Heart right ventricle (tissue), 16 donors: ENCODE measurements at regions not wholly inside any gene's neighbourhood (a gene's known extent, or its start where the extent isn't known, plus 50 kb on each side); places are given as distances from the start of the nearest gene placed in this dataset.

Experiments
- ATAC-seq, 8 donors: fragments of 200-7000 bp; cut with Tn5 transposase; one replicate each; pipeline ENCODE4 v1.9.1; 2020; ENCODE audit warnings: mild to moderate bottlenecking in 8 of 8, moderate library complexity in 8 of 8, moderate number of reproducible peaks in 1 of 8
- DNase-seq, 2 donors: peaks; one replicate each; pipeline ENCODE4 v3.0.0-alpha.2; 2020
- H3K27ac ChIP-seq, 10 donors: fragments of 200-600 bp; sonication (generic) in 2 of 10; one replicate each; pipeline versions ENCODE4 v1.5.0 to v1.8.0; 2020 to 2022; ENCODE audit warnings: mild to moderate bottlenecking in 3 of 10
- H3K27me3 ChIP-seq, 7 donors: fragments of 200-600 bp; one replicate each; pipeline ENCODE4 v1.8.0; 2021 to 2022; ENCODE audit warnings: mild to moderate bottlenecking in 2 of 7
- H3K36me3 ChIP-seq, 9 donors: fragments of 200-600 bp; sonication (generic) in 1 of 9; one replicate each; pipeline versions ENCODE4 v1.5.0 to v1.8.0; 2020 to 2022; ENCODE audit warnings: mild to moderate bottlenecking in 2 of 9
- H3K4me1 ChIP-seq, 9 donors: fragments of 200-600 bp; sonication (generic) in 1 of 9; one replicate each; pipeline versions ENCODE4 v1.5.0 to v1.8.0; 2020 to 2022; ENCODE audit warnings: mild to moderate bottlenecking in 4 of 9
- H3K4me3 ChIP-seq, 10 donors: fragments of 200-600 bp; sonication (generic) in 2 of 10; one replicate each; pipeline versions ENCODE4 v1.5.0 to v1.8.0; 2020 to 2022; ENCODE audit warnings: mild to moderate bottlenecking in 7 of 10, moderate library complexity in 2 of 10
- H3K9me3 ChIP-seq, 11 donors: fragments of 200-600 bp in 10 of 11; sonication (generic) in 2 of 11; one replicate each; pipeline versions ENCODE4 v1.5.0 to v1.8.0; 2013 to 2022; ENCODE audit warnings: mild to moderate bottlenecking in 2 of 11, control low read depth in 1 of 11, moderate library complexity in 1 of 11
- WGBS, 2 donors: extraction: QIAGEN DNeasy Blood & Tissue Kit; methylation state at CpG; one replicate each; pipeline ENCODE4 v1.1.7; 2013; ENCODE audit warnings: inconsistent platforms in 1 of 2; 5-methylcytosine and 5-hydroxymethylcytosine counted together
- intact Hi-C, 10 donors: fragments of 100-400 bp; cut with DNase I; formaldehyde crosslinking; loops; one replicate each; pipeline versions ENCODE4 v1.11.1 to v1.14.2; 2022
- TF ChIP-seq, protein P1 (sequence below), 9 donors: fragments of 200-600 bp; sonication (generic) in 2 of 9; IDR thresholded peaks; one replicate each; pipeline versions ENCODE4 v1.5.0 to v1.8.0; 2021 to 2022; ENCODE audit warnings: antibody characterized with exemption in 9 of 9, mild to moderate bottlenecking in 5 of 9, moderate library complexity in 1 of 9
- donor health status: Arrhythmogenic right ventricular cardiomyopathy.
- donor health status: ischemic (EF 13 %, LVEDD 7.1; RV severe dilation, severe dysfunction).
- donor health status: healthy with polysubstance abuse.
- donor health status: DM: no; HTN: yes; CAD: no.
- donor health status: DM: no; HTN: no; CAD: no.
- donor health status: ischemic (EF 25% LVEDD 6.9; RV normal size, moderate dysfunction).
- donor health status: ischemic (EF 25% LVEDD 5.7; RV mildly dilated, moderate dysfunction).
- donor health status: healthy.
- donor health status: DM: yes; HTN: yes; CAD: no.
- donor health status: Ischemic cardiomyopathy.
- donor health status: ischemic (EF 35%, LVEDD 5.7; RV mildly dilated, moderate dysfunction).
- donor health status: nonischemic (EF 11% LVEDD 7.7; RV severe dilation, severe dysfunction).
- donor health status: DM: yes; HTN: yes; CAD: no.
- donor health status: PGD.
- donor health status: ischemic (EF 29% LVEDD 5.4; RV normal size, mild dysfunction).
- donor health status: nonischemic (EF 23%, LVEDD 6.1; RV moderate dilation, normal function).

DNA sequence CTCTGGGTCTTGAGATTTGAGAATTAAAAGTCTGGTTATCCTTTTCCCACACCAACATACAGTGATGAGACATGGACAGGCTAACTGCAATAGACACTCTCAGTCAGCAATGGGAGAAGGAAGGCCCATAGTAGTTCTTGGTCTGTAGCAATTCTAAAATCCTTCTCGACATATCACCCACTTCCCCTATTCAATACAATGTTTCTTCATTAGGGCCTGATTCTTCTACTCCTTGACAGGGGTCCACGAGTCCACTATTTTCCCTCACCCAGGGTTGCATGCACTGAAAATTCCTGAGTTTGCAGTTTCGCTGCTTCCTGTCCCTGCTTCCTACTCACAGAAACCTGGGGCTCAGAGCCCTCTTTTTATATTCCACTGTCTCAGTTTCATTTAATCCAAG, 402.8 kb downstream of the MAT2B start:
- intact Hi-C loops, result no loop called here
- WGBS, 2 donors, result 71 to 73% methylated on average over 3 of the region's 3 CpGs
- no peaks in the 10 kb centered on the region for H3K4me1 ChIP-seq
- no peaks in the 10 kb centered on the region for H3K36me3 ChIP-seq
- ATAC-seq (peak in 1 of 8 donors; percentile 29), DNase-seq (no peak)
- H3K9me3 ChIP-seq, result peaks cover 0 to 21% (median 0%) of the 10 kb centered on the region in 11 donors
- H3K27ac ChIP-seq, result no peak overlapping the region
- no peak overlapping the region for H3K4me3 ChIP-seq
- no peaks in the 10 kb centered on the region for H3K27me3 ChIP-seq
- TF ChIP-seq, protein P1, sequence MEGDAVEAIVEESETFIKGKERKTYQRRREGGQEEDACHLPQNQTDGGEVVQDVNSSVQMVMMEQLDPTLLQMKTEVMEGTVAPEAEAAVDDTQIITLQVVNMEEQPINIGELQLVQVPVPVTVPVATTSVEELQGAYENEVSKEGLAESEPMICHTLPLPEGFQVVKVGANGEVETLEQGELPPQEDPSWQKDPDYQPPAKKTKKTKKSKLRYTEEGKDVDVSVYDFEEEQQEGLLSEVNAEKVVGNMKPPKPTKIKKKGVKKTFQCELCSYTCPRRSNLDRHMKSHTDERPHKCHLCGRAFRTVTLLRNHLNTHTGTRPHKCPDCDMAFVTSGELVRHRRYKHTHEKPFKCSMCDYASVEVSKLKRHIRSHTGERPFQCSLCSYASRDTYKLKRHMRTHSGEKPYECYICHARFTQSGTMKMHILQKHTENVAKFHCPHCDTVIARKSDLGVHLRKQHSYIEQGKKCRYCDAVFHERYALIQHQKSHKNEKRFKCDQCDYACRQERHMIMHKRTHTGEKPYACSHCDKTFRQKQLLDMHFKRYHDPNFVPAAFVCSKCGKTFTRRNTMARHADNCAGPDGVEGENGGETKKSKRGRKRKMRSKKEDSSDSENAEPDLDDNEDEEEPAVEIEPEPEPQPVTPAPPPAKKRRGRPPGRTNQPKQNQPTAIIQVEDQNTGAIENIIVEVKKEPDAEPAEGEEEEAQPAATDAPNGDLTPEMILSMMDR (IDR thresholded peaks at IDR 0.05), result no peak

DNA sequence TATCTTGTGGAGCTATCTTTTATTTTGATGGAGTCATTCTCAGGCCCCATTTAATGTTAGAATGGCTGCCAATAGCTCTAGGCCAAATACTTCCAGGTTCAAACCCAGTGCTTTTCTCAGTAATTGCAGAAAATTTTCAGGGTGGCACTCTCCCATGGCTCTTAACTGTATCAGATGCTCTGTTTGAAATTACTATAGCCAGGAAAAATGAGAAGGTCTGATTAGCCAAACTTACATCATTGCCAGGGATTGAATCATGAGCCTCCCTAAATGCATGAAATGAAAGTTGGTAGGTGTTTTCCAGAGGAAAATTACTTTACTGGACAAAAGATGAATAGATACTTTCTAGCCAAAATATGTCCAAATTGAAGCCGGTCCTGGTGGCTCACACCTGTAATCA, 404.8 kb downstream of the MAT2B start:
- Histone ChIP-seq H3K4me1 (peaks cover 0 to 15% (median 0%) of the 10 kb centered on the region in 9 donors), H3K27ac (no peak overlapping the region), H3K4me3 (no peak overlapping the region), H3K9me3 (peaks cover 0 to 12% (median 0%) of the 10 kb centered on the region in 11 donors), H3K36me3 (no peaks in the 10 kb centered on the region), H3K27me3 (no peaks in the 10 kb centered on the region)
- WGBS, 2 donors, result 94 to 100% methylated on average over 1 of the region's 1 CpG
- intact Hi-C loops, result no loop called here
- DNase-seq (no peak), ATAC-seq (no peak)
- TF ChIP-seq, protein P1 (IDR thresholded peaks at IDR 0.05), result no peak

DNA sequence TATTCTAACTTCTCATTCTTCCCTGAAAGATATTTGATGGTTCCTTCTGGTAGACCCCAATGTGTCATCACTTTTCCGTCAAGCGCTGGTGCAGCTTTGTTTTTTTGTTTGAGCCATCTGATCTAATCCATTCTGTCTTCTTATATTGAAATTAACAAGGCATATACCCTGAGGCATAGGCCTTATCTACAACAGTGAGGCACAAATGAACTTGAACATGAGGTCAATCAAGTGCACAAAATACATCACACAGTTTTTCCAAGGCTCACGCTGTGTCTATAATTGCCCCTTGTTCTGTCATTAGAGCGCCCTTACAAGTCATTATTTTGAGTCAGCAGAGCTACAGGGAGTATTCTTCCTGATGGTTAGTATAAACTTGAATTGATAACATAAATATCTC, 406.6 kb downstream of the MAT2B start:
- intact Hi-C loops, result no loop called here
- Histone ChIP-seq H3K4me3 (no peak overlapping the region), H3K36me3 (no peaks in the 10 kb centered on the region), H3K27me3 (no peaks in the 10 kb centered on the region), H3K27ac (no peak overlapping the region), H3K9me3 (peaks cover 0 to 4% (median 0%) of the 10 kb centered on the region in 11 donors), H3K4me1 (peaks cover 0 to 25% (median 0%) of the 10 kb centered on the region in 9 donors)
- TF ChIP-seq, protein P1 (IDR thresholded peaks at IDR 0.05), result no peak
- WGBS, 2 donors, result 78 to 83% methylated on average over 4 of the region's 4 CpGs
- no peak for DNase-seq
- ATAC-seq, result no peak

DNA sequence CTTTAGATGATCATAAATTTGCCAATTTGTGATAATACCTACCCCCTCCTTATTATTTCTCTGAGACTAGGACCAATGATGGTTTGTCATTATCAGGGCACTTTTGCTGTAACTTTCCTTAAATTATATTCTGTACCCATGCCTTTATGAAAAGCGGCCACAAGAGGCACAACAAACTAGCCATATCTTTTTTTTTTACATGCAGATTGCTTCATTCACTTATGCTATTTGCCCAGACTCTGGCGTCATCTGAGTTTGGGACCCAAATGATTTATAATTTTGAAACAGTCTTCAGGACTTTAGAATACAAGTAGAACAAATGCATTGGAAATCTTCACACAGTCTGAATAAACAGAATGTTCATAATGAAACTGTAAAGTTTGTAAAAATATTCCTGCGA, 408.1 kb downstream of the MAT2B start:
- H3K4me3 ChIP-seq, result no peak overlapping the region
- H3K36me3 ChIP-seq, result no peaks in the 10 kb centered on the region
- ATAC-seq (no peak), DNase-seq (no peak)
- peaks cover 0 to 30% (median 0%) of the 10 kb centered on the region in 9 donors for H3K4me1 ChIP-seq
- TF ChIP-seq, protein P1 (IDR thresholded peaks at IDR 0.05), result no peak
- no peaks in the 10 kb centered on the region for H3K27me3 ChIP-seq
- H3K27ac ChIP-seq, result no peak overlapping the region
- whole genome bisulfite sequencing, 2 donors, result 87 to 89% methylated on average over 3 of the region's 3 CpGs
- intact Hi-C loops, result no loop called here
- H3K9me3 ChIP-seq, result peaks cover 0 to 4% (median 0%) of the 10 kb centered on the region in 11 donors
